ENCODE measurements at regions not wholly inside any gene's neighbourhood (a gene's known extent, or its start where the extent isn't known, plus 50 kb on each side); places are given as distances from the start of the nearest gene placed in this dataset.

GRCh38 chr11:15539645-15540044 is 424.9 kb downstream of the INSC start:
- TF ChIP-seq CTCF (IDR thresholded peaks at IDR 0.05) (no peak), POLR2A (IDR thresholded peaks at IDR 0.05) (no peak)
